ENCODE measurements at regions not wholly inside any gene's neighbourhood (a gene's known extent, or its start where the extent isn't known, plus 50 kb on each side); places are given as distances from the start of the nearest gene placed in this dataset.
"Not testable (repeated sequence)": the region's sequence is repeated elsewhere in the genome, so short reads cannot be mapped to it uniquely, and the experiment has no call there.

- DNase-seq (peak in 1 of 3 donors; percentile 32), ATAC-seq (ENCODE audit: insufficient read depth, low FRiP score) (no peak)
- H3K4me1 ChIP-seq (ENCODE audit: control insufficient read depth in 5 of 5, insufficient read depth in 5 of 5, low read length in 5 of 5) = peaks cover 0 to 8% (median 0%) of the 10 kb centered on the region in 5 donors
- WGBS, 2 donors = 42 to 61% methylated on average over 6 of the region's 6 CpGs
- no peak overlapping the region for H3K4me3 ChIP-seq
- H3K27me3 ChIP-seq (ENCODE audit: control insufficient read depth in 3 of 3, insufficient read depth in 3 of 3, low read length in 2 of 3) = no peaks in the 10 kb centered on the region
- no peaks in the 10 kb centered on the region for H3K36me3 ChIP-seq (ENCODE audit: control insufficient read depth in 4 of 4, insufficient read depth in 4 of 4, low read length in 4 of 4)
- H3K9ac ChIP-seq (ENCODE audit: insufficient read depth in 1 of 2, low read length in 2 of 2) = no peak overlapping the region
- H3K9me3 ChIP-seq (ENCODE audit: control insufficient read depth in 4 of 4, insufficient read depth in 3 of 4, low read length in 3 of 4) = no peaks in the 10 kb centered on the region
- no peak overlapping the region for H3K27ac ChIP-seq (ENCODE audit: low read depth in 1 of 2, low read length in 1 of 2)
- no peak for TF ChIP-seq CTCF (IDR thresholded peaks at IDR 0.05; ENCODE audit: control extremely low read depth, extremely low read depth)
Measured at GRCh38 chr5:112594095-112594850, 143.4 kb upstream of the APC start.

GRCh38 chr5:112594941-112595340 lies 142.7 kb upstream of the APC start:
- no peak overlapping the region for H3K4me3 ChIP-seq
- WGBS, 2 donors = 76 to 84% methylated on average over 1 of the region's 1 CpG
- no peaks in the 10 kb centered on the region for H3K36me3 ChIP-seq (ENCODE audit: control insufficient read depth in 4 of 4, insufficient read depth in 4 of 4, low read length in 4 of 4)
- no peaks in the 10 kb centered on the region for H3K27me3 ChIP-seq (ENCODE audit: control insufficient read depth in 3 of 3, insufficient read depth in 3 of 3, low read length in 2 of 3)
- peaks cover 0 to 8% (median 0%) of the 10 kb centered on the region in 5 donors for H3K4me1 ChIP-seq (ENCODE audit: control insufficient read depth in 5 of 5, insufficient read depth in 5 of 5, low read length in 5 of 5)
- no peak for TF ChIP-seq CTCF (IDR thresholded peaks at IDR 0.05; ENCODE audit: control extremely low read depth, extremely low read depth)
- H3K27ac ChIP-seq (ENCODE audit: low read depth in 1 of 2, low read length in 1 of 2) = no peak overlapping the region
- DNase-seq (no peak), ATAC-seq (ENCODE audit: insufficient read depth, low FRiP score) (no peak)
- H3K9me3 ChIP-seq (ENCODE audit: control insufficient read depth in 4 of 4, insufficient read depth in 3 of 4, low read length in 3 of 4) = no peaks in the 10 kb centered on the region
- H3K9ac ChIP-seq (ENCODE audit: insufficient read depth in 1 of 2, low read length in 2 of 2) = no peak overlapping the region

GRCh38 chr5:112597831-112598230 lies 139.9 kb upstream of the APC start:
- Histone ChIP-seq H3K9ac (ENCODE audit: insufficient read depth in 1 of 2, low read length in 2 of 2) (no peak overlapping the region), H3K36me3 (ENCODE audit: control insufficient read depth in 4 of 4, insufficient read depth in 4 of 4, low read length in 4 of 4) (no peaks in the 10 kb centered on the region), H3K27me3 (ENCODE audit: control insufficient read depth in 3 of 3, insufficient read depth in 3 of 3, low read length in 2 of 3) (no peaks in the 10 kb centered on the region), H3K9me3 (ENCODE audit: control insufficient read depth in 4 of 4, insufficient read depth in 3 of 4, low read length in 3 of 4) (no peaks in the 10 kb centered on the region), H3K27ac (ENCODE audit: low read depth in 1 of 2, low read length in 1 of 2) (no peak overlapping the region), H3K4me1 (ENCODE audit: control insufficient read depth in 5 of 5, insufficient read depth in 5 of 5, low read length in 5 of 5) (peaks cover 0 to 8% (median 0%) of the 10 kb centered on the region in 5 donors), H3K4me3 (no peak overlapping the region)
- TF ChIP-seq CTCF (IDR thresholded peaks at IDR 0.05; ENCODE audit: control extremely low read depth, extremely low read depth) = no peak
- ATAC-seq (ENCODE audit: insufficient read depth, low FRiP score) (no peak), DNase-seq (no peak)
- 89 to 96% methylated on average over 1 of the region's 1 CpG for WGBS, 2 donors

GRCh38 chr5:112600510-112600909 lies 137.2 kb upstream of the APC start:
- not testable (repeated sequence) for H3K4me1 ChIP-seq (ENCODE audit: control insufficient read depth in 5 of 5, insufficient read depth in 5 of 5, low read length in 5 of 5); H3K36me3 ChIP-seq (ENCODE audit: control insufficient read depth in 4 of 4, insufficient read depth in 4 of 4, low read length in 4 of 4); H3K27me3 ChIP-seq (ENCODE audit: control insufficient read depth in 3 of 3, insufficient read depth in 3 of 3, low read length in 2 of 3); DNase-seq; ATAC-seq (ENCODE audit: insufficient read depth, low FRiP score); H3K27ac ChIP-seq (ENCODE audit: low read depth in 1 of 2, low read length in 1 of 2); H3K9ac ChIP-seq (ENCODE audit: insufficient read depth in 1 of 2, low read length in 2 of 2); H3K4me3 ChIP-seq; H3K9me3 ChIP-seq (ENCODE audit: control insufficient read depth in 4 of 4, insufficient read depth in 3 of 4, low read length in 3 of 4)
- 33 to 62% methylated on average over 2 of the region's 2 CpGs for WGBS, 2 donors

Measured in lung (tissue), 11 donors.